ENCODE measurements at regions not wholly inside any gene's neighbourhood (a gene's known extent, or its start where the extent isn't known, plus 50 kb on each side); places are given as distances from the start of the nearest gene placed in this dataset.
A peak's percentile ranks its signal among the peaks of the same experiment; 100 is the strongest.
"Not testable (repeated sequence)": the region's sequence is repeated elsewhere in the genome, so short reads cannot be mapped to it uniquely, and the experiment has no call there.

- Histone ChIP-seq H3K9ac (ENCODE audit: low read depth, low read length) (no peak overlapping the region), H3K9me3 (ENCODE audit: control insufficient read depth, insufficient read depth, low read length) (0 out of 2 replicates have a peak, but pooled peaks cover 2% of the 10 kb centered on the region), H3K36me3 (ENCODE audit: insufficient read depth, low read length) (no peaks in the 10 kb centered on the region), H3K4me1 (ENCODE audit: insufficient read depth, low read length) (no peaks in the 10 kb centered on the region)
Observed at GRCh38 chr5:154546719-154547118, 68.7 kb upstream of the HAND1 start.

- Histone ChIP-seq H3K9ac (ENCODE audit: low read depth, low read length) (no peak overlapping the region), H3K36me3 (ENCODE audit: insufficient read depth, low read length) (no peaks in the 10 kb centered on the region), H3K9me3 (ENCODE audit: control insufficient read depth, insufficient read depth, low read length) (no peaks in the 10 kb centered on the region), H3K4me1 (ENCODE audit: insufficient read depth, low read length) (peaks cover 7% of the 10 kb centered on the region; the same call in 1 of the 2 replicates)
Observed at GRCh38 chr5:154544646-154545045, 66.6 kb upstream of the HAND1 start.

GRCh38 chr5:154543380-154543779 is 65.4 kb upstream of the HAND1 start:
- Histone ChIP-seq H3K9ac (ENCODE audit: low read depth, low read length) (no peak overlapping the region), H3K4me1 (ENCODE audit: insufficient read depth, low read length) (peaks cover 7% of the 10 kb centered on the region; the same call in 1 of the 2 replicates), H3K9me3 (ENCODE audit: control insufficient read depth, insufficient read depth, low read length) (no peaks in the 10 kb centered on the region), H3K36me3 (ENCODE audit: insufficient read depth, low read length) (no peaks in the 10 kb centered on the region)

GRCh38 chr5:154542581-154542980 is 64.6 kb upstream of the HAND1 start:
- Histone ChIP-seq H3K4me1 (ENCODE audit: insufficient read depth, low read length) (peaks cover 7% of the 10 kb centered on the region; the same call in 1 of the 2 replicates), H3K9ac (ENCODE audit: low read depth, low read length) (no peak overlapping the region), H3K36me3 (ENCODE audit: insufficient read depth, low read length) (no peaks in the 10 kb centered on the region), H3K9me3 (ENCODE audit: control insufficient read depth, insufficient read depth, low read length) (no peaks in the 10 kb centered on the region)

- H3K4me1 ChIP-seq (ENCODE audit: insufficient read depth, low read length) = peaks cover 7% of the 10 kb centered on the region; the same call in 1 of the 2 replicates
- H3K9ac ChIP-seq (ENCODE audit: low read depth, low read length) = no peak overlapping the region; the same call in 1 of the 2 replicates
- no peaks in the 10 kb centered on the region for H3K36me3 ChIP-seq (ENCODE audit: insufficient read depth, low read length)
- H3K9me3 ChIP-seq (ENCODE audit: control insufficient read depth, insufficient read depth, low read length) = no peaks in the 10 kb centered on the region
Observed at GRCh38 chr5:154542000-154542399, 64.0 kb upstream of the HAND1 start.

GRCh38 chr5:154541553-154541952 is 63.5 kb upstream of the HAND1 start:
- H3K9ac ChIP-seq (ENCODE audit: low read depth, low read length) = peak overlapping the region; percentile 14; the same call in 1 of the 2 replicates
- H3K9me3 ChIP-seq (ENCODE audit: control insufficient read depth, insufficient read depth, low read length) = no peaks in the 10 kb centered on the region
- H3K36me3 ChIP-seq (ENCODE audit: insufficient read depth, low read length) = no peaks in the 10 kb centered on the region
- peaks cover 7% of the 10 kb centered on the region; the same call in 1 of the 2 replicates for H3K4me1 ChIP-seq (ENCODE audit: insufficient read depth, low read length)

GRCh38 chr5:154540600-154540999 is 62.6 kb upstream of the HAND1 start:
- Histone ChIP-seq H3K9ac (ENCODE audit: low read depth, low read length) (no peak overlapping the region), H3K9me3 (ENCODE audit: control insufficient read depth, insufficient read depth, low read length) (no peaks in the 10 kb centered on the region), H3K4me1 (ENCODE audit: insufficient read depth, low read length) (peaks cover 7% of the 10 kb centered on the region; the same call in 1 of the 2 replicates), H3K36me3 (ENCODE audit: insufficient read depth, low read length) (no peaks in the 10 kb centered on the region)

GRCh38 chr5:154538492-154538891 is 60.5 kb upstream of the HAND1 start:
- Histone ChIP-seq H3K9ac (ENCODE audit: low read depth, low read length) (no peak overlapping the region), H3K4me1 (ENCODE audit: insufficient read depth, low read length) (peaks cover 7% of the 10 kb centered on the region; the same call in 1 of the 2 replicates), H3K36me3 (ENCODE audit: insufficient read depth, low read length) (no peaks in the 10 kb centered on the region)

GRCh38 chr5:154536439-154536838 is 58.4 kb upstream of the HAND1 start:
- H3K36me3 ChIP-seq (ENCODE audit: insufficient read depth, low read length); H3K4me1 ChIP-seq (ENCODE audit: insufficient read depth, low read length); H3K9ac ChIP-seq (ENCODE audit: low read depth, low read length); H3K9me3 ChIP-seq (ENCODE audit: control insufficient read depth, insufficient read depth, low read length): not testable (repeated sequence)

More at GRCh38 chr5:154538492-154538891, 60.5 kb upstream of the HAND1 start:
- H3K9me3 ChIP-seq (ENCODE audit: control insufficient read depth, insufficient read depth, low read length) = no peaks in the 10 kb centered on the region

- no peak overlapping the region for H3K9ac ChIP-seq (ENCODE audit: low read depth, low read length)
- H3K9me3 ChIP-seq (ENCODE audit: control insufficient read depth, insufficient read depth, low read length) = no peaks in the 10 kb centered on the region; the same call in 1 of the 2 replicates
- H3K36me3 ChIP-seq (ENCODE audit: insufficient read depth, low read length) = no peaks in the 10 kb centered on the region
- no peaks in the 10 kb centered on the region for H3K4me1 ChIP-seq (ENCODE audit: insufficient read depth, low read length)
Observed at GRCh38 chr5:154535535-154535934, 57.5 kb upstream of the HAND1 start.

- Histone ChIP-seq H3K36me3 (ENCODE audit: insufficient read depth, low read length) (no peaks in the 10 kb centered on the region), H3K9me3 (ENCODE audit: control insufficient read depth, insufficient read depth, low read length) (no peaks in the 10 kb centered on the region; the same call in 1 of the 2 replicates), H3K4me1 (ENCODE audit: insufficient read depth, low read length) (no peaks in the 10 kb centered on the region), H3K9ac (ENCODE audit: low read depth, low read length) (no peak overlapping the region)
Observed at GRCh38 chr5:154534457-154535050, 56.5 kb upstream of the HAND1 start.

GRCh38 chr5:154529282-154529681 is 51.3 kb upstream of the HAND1 start:
- Histone ChIP-seq H3K9ac (ENCODE audit: low read depth, low read length) (no peak overlapping the region), H3K36me3 (ENCODE audit: insufficient read depth, low read length) (no peaks in the 10 kb centered on the region), H3K9me3 (ENCODE audit: control insufficient read depth, insufficient read depth, low read length) (no peaks in the 10 kb centered on the region; the same call in 1 of the 2 replicates), H3K4me1 (ENCODE audit: insufficient read depth, low read length) (0 out of 2 replicates have a peak, but pooled peaks cover 7% of the 10 kb centered on the region)

- Histone ChIP-seq H3K9ac (ENCODE audit: low read depth, low read length) (no peak overlapping the region), H3K4me1 (ENCODE audit: insufficient read depth, low read length) (0 out of 2 replicates have a peak, but pooled peaks cover 7% of the 10 kb centered on the region), H3K36me3 (ENCODE audit: insufficient read depth, low read length) (no peaks in the 10 kb centered on the region), H3K9me3 (ENCODE audit: control insufficient read depth, insufficient read depth, low read length) (no peaks in the 10 kb centered on the region; the same call in 1 of the 2 replicates)
Observed at GRCh38 chr5:154528005-154528594, 50.1 kb upstream of the HAND1 start.

All from ES-I3 (cell line).